HUES64 (cell line): ENCODE measurements at regions not wholly inside any gene's neighbourhood (a gene's known extent, or its start where the extent isn't known, plus 50 kb on each side); places are given as distances from the start of the nearest gene placed in this dataset.
"Not testable (repeated sequence)": the region's sequence is repeated elsewhere in the genome, so short reads cannot be mapped to it uniquely, and the experiment has no call there.

Experiments used
- H3K27ac ChIP-seq: 2 replicates; pipeline ENCODE4 v1.7.0; 2013; ENCODE audit warnings: low read depth, low read length, inconsistent platforms
- H3K27me3 ChIP-seq: 2 replicates; pipeline ENCODE4 v1.6.1; 2013; ENCODE audit warnings: mild to moderate bottlenecking, low read length; ENCODE audit not compliant: insufficient read depth
- H3K36me3 ChIP-seq: 2 replicates; pipeline ENCODE4 v1.6.1; 2013; ENCODE audit warnings: mild to moderate bottlenecking, low read length; ENCODE audit not compliant: insufficient read depth
- H3K4me1 ChIP-seq: 2 replicates; pipeline ENCODE4 v1.6.1; 2013; ENCODE audit warnings: mild to moderate bottlenecking, low read length, moderate library complexity; ENCODE audit not compliant: insufficient read depth
- H3K4me3 ChIP-seq: 2 replicates; pipeline ENCODE4 v1.5.1; 2013; ENCODE audit warnings: mild to moderate bottlenecking, low read length, moderate library complexity
- H3K9ac ChIP-seq: 2 replicates; pipeline ENCODE4 v1.6.1; 2013; ENCODE audit warnings: mild to moderate bottlenecking, low read depth, low read length
- H3K9me3 ChIP-seq: 2 replicates; pipeline ENCODE4 v1.6.1; 2013; ENCODE audit warnings: low read depth, low read length; ENCODE audit not compliant: insufficient read depth
- WGBS: fragments of 150-250, 120-280 bp; methylation state at CpG from one replicate; pipeline ENCODE4 v1.1.7; 2013; ENCODE audit warnings: missing lambda C conversion rate; 5-methylcytosine and 5-hydroxymethylcytosine counted together

DNA sequence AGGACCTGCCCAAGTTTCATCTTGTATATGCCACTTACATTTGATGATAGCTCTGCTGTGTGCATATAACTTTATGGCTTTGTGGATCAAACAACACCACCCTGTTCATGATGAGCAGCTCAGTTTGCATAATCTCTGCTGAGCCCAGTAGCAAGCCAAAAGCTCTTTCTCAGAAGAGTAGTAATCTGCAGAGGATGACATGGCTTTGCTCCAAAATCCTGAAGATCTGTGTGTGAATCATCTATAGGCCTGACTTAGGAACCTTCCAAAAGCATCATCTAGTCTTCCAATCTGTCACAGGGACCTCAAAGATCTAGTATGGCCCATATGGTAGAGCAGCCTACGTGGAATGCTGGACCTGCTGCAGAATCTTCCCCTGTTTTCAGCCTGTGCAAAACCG, 394.6 kb downstream of the PSAT1 start:
- no peaks in the 10 kb centered on the region for H3K9me3 ChIP-seq
- H3K4me3 ChIP-seq, result no peak overlapping the region
- H3K9ac ChIP-seq, result no peak overlapping the region
- no peaks in the 10 kb centered on the region for H3K36me3 ChIP-seq
- no peaks in the 10 kb centered on the region for H3K27me3 ChIP-seq
- no peaks in the 10 kb centered on the region for H3K4me1 ChIP-seq
- H3K27ac ChIP-seq, result no peak overlapping the region
- WGBS, result 88% methylated on average over 2 of the region's 2 CpGs

DNA sequence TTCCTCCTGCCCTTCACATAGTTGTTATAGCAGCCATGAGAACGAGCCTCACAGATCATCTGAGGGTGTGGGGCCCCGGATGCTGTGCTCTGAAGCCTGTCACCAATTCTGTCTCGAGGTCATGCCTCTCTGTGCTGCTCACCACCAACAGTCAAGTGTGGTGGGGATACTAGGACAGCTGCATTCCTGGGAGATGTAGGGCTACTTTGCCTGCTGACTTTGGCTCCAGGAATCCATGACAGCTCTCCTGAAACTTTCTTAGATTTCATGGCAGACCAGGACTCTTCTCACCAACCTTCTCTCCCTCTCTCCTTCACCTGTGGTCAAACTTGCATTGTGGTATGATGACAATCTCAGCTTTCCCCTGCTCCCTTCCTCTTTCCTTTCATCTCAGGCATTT, 395.9 kb downstream of the PSAT1 start:
- WGBS, result 88% methylated on average over 3 of the region's 3 CpGs
- Histone ChIP-seq H3K36me3 (no peaks in the 10 kb centered on the region), H3K27me3 (no peaks in the 10 kb centered on the region), H3K27ac (no peak overlapping the region), H3K9me3 (no peaks in the 10 kb centered on the region), H3K4me1 (no peaks in the 10 kb centered on the region), H3K4me3 (no peak overlapping the region), H3K9ac (no peak overlapping the region)

GRCh38 chr9:78694974-78695373, 398.0 kb downstream of the PSAT1 start:
- H3K27me3 ChIP-seq, result no peaks in the 10 kb centered on the region
- WGBS, result 84% methylated on average over 7 of the region's 7 CpGs
- no peaks in the 10 kb centered on the region for H3K4me1 ChIP-seq
- no peak overlapping the region for H3K27ac ChIP-seq
- no peaks in the 10 kb centered on the region for H3K9me3 ChIP-seq
- H3K9ac ChIP-seq, result no peak overlapping the region
- no peak overlapping the region for H3K4me3 ChIP-seq
- no peaks in the 10 kb centered on the region for H3K36me3 ChIP-seq

- no peak overlapping the region for H3K27ac ChIP-seq
These were observed 398.6 kb downstream of the PSAT1 start for GRCh38 chr9:78695519-78695918.

GRCh38 chr9:78697618-78698017, 400.7 kb downstream of the PSAT1 start:
- no peak overlapping the region for H3K27ac ChIP-seq
- H3K4me3 ChIP-seq, result no peak overlapping the region
- no peaks in the 10 kb centered on the region for H3K9me3 ChIP-seq
- WGBS, result 87% methylated on average over 1 of the region's 1 CpG
- H3K4me1 ChIP-seq, result no peaks in the 10 kb centered on the region
- no peaks in the 10 kb centered on the region for H3K36me3 ChIP-seq
- no peak overlapping the region for H3K9ac ChIP-seq
- no peaks in the 10 kb centered on the region for H3K27me3 ChIP-seq

More at GRCh38 chr9:78695519-78695918, 398.6 kb downstream of the PSAT1 start:
- Histone ChIP-seq H3K4me3 (no peak overlapping the region), H3K9me3 (no peaks in the 10 kb centered on the region), H3K9ac (no peak overlapping the region), H3K27me3 (no peaks in the 10 kb centered on the region), H3K36me3 (no peaks in the 10 kb centered on the region), H3K4me1 (no peaks in the 10 kb centered on the region)
- WGBS, result 69% methylated on average over 5 of the region's 5 CpGs

DNA sequence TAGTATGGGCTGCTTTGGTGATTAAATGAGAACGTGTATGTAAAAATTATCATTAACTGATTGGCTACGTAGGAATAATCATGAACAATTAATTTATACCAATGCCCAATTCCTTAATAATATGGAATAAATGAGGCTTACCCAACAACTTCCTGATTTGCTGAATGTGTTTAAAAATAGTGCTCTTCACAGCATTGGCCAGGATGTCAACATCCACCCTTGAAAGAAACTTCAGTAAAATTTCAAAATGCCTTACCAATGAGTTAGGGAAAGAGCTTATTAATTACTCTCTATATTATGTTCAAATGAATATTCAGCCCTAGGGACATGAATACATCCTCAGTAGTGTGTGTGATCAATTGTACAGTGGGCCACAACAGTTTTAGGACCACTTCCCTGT, 401.4 kb downstream of the PSAT1 start:
- Histone ChIP-seq H3K9me3 (no peaks in the 10 kb centered on the region), H3K4me1 (no peaks in the 10 kb centered on the region), H3K36me3 (no peaks in the 10 kb centered on the region), H3K27ac (no peak overlapping the region), H3K4me3 (no peak overlapping the region), H3K27me3 (no peaks in the 10 kb centered on the region), H3K9ac (no peak overlapping the region)
- WGBS, result 100% methylated on average over 1 of the region's 2 CpGs

- H3K27ac ChIP-seq, H3K9ac ChIP-seq, H3K4me1 ChIP-seq, H3K4me3 ChIP-seq, H3K27me3 ChIP-seq, H3K36me3 ChIP-seq, H3K9me3 ChIP-seq: not testable (repeated sequence)
- WGBS, result 97% methylated on average over 3 of the region's 3 CpGs
These were observed 402.3 kb downstream of the PSAT1 start for GRCh38 chr9:78699217-78699616.

DNA sequence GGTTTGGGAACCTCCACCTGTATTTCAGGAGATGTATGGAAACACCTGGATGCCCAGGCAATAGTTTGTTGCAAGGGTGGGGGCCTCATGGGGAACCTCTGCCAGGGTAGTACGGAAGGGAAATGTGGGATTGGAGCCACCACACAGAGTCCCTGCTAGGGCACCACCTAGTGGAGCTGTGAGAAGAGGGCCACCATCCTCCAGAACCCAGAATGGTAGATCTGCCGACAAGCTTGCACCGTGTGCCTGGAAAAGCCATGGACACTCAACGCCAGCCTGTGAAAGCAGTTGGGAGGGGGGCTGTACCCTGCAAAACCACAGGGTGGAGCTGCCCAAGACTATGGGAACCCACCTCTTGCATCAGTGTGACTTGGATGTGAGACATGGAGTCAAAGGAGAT, 407.2 kb downstream of the PSAT1 start:
- WGBS, result 77% methylated on average over 4 of the region's 4 CpGs
- not testable (repeated sequence) for H3K4me1 ChIP-seq, H3K27me3 ChIP-seq, H3K4me3 ChIP-seq, H3K27ac ChIP-seq, H3K9ac ChIP-seq, H3K9me3 ChIP-seq, H3K36me3 ChIP-seq

GRCh38 chr9:78707080-78707479, 410.2 kb downstream of the PSAT1 start:
- WGBS, result 90% methylated on average over 3 of the region's 3 CpGs
- no peaks in the 10 kb centered on the region for H3K27me3 ChIP-seq
- H3K9ac ChIP-seq, result no peak overlapping the region
- H3K4me1 ChIP-seq, result peaks cover 7% of the 10 kb centered on the region; the same call in 1 of the 2 replicates
- H3K27ac ChIP-seq, result no peak overlapping the region
- H3K9me3 ChIP-seq, result no peaks in the 10 kb centered on the region
- no peak overlapping the region for H3K4me3 ChIP-seq
- no peaks in the 10 kb centered on the region for H3K36me3 ChIP-seq

DNA sequence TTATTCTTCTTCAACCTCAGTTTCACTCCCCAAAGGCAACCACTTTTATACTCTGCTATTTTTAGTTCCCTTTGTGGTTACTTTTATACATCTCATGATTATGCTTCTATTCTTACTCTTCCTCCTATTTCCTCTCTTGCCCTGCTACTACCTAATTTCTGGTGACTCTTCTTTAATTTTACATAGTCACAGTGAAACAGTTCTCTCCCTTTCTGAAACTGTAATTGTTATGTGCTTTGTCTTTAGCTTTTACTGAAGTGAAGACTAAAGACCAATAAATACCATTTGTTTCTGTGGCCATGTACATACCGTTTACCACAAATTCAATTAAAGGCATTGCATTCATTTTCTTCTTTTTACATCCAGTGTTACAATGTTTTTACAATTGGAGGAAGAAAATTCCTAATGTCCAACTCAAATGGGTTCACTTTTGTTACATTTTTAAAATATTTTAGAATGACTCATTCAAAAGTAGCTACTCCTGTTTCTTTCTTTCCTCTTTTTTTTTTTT, 410.6 kb downstream of the PSAT1 start:
- H3K9ac ChIP-seq, result no peak overlapping the region
- 100% methylated on average over 1 of the region's 1 CpG for WGBS
- no peaks in the 10 kb centered on the region for H3K27me3 ChIP-seq
- peaks cover 12% of the 10 kb centered on the region for H3K4me1 ChIP-seq
- H3K27ac ChIP-seq, result no peak overlapping the region
- no peak overlapping the region for H3K4me3 ChIP-seq
- no peaks in the 10 kb centered on the region for H3K36me3 ChIP-seq
- H3K9me3 ChIP-seq, result no peaks in the 10 kb centered on the region

GRCh38 chr9:78712903-78713613, 416.1 kb downstream of the PSAT1 start:
- Histone ChIP-seq H3K4me3 (no peak overlapping the region), H3K27me3 (no peaks in the 10 kb centered on the region), H3K36me3 (no peaks in the 10 kb centered on the region), H3K9me3 (no peaks in the 10 kb centered on the region), H3K9ac (no peak overlapping the region), H3K4me1 (peaks cover 28% of the 10 kb centered on the region), H3K27ac (no peak overlapping the region)
- 64% methylated on average over 3 of the region's 4 CpGs for WGBS
